K562 (cell line): ENCODE measurements at regions not wholly inside any gene's neighbourhood (a gene's known extent, or its start where the extent isn't known, plus 50 kb on each side); places are given as distances from the start of the nearest gene placed in this dataset.

Experiments
- ATAC-seq: fragments of 200-7000 bp; cut with Tn5 transposase; 3 replicates; pipeline ENCODE4 v1.9.1; 2020; ENCODE audit warnings: moderate library complexity
- BruUV-seq: library from RNA; stranded (reverse); fragments of 400-500 nt; replicated peaks from 2 replicates; lab custom pipeline; 2021; lab: Mats Ljungman, UMichigan
- CTCF ChIA-PET: fragments of 300-600 bp; formaldehyde crosslinking; extraction: SDS; loops from one replicate; lab custom pipeline; 2021; ENCODE audit warnings: low intra/inter-chr PET ratio; lab: Yijun Ruan, JAX
- POLR2A ChIA-PET: fragments of 300-600, 350-650 bp; sonication (Branson Sonifier 250); formaldehyde crosslinking; extraction: SDS; loops from one replicate; lab custom pipeline; 2021; ENCODE audit warnings: antibody characterized with exemption, inconsistent platforms; lab: Yijun Ruan, JAX
- DNase-seq, 4 experiments: peaks; one replicate each; pipeline versions ENCODE4 v3.0.0 to v3.0.0-alpha.2; 2011 to 2018; ENCODE audit warnings: low spot score in 3 of 4, mixed read lengths in 3 of 4; ENCODE audit errors: extremely low read depth in 1 of 4
- FAIRE-seq: peaks from 2 replicates; lab custom pipeline; 2011; peaks lifted over from hg19 to GRCh38; lab: Jason Lieb, UNC
- H2AFZ ChIP-seq: 2 replicates; pipeline ENCODE4 v1.6.0; 2011; ENCODE audit warnings: low read depth, low read length, control low read depth, inconsistent platforms
- H3K27ac ChIP-seq: fragments of 200-600 bp; 3 replicates; pipeline ENCODE4 v1.8.0; 2011; ENCODE audit warnings: low read depth, mild to moderate bottlenecking, control low read depth, inconsistent platforms, low read length, moderate library complexity, mixed read lengths; ENCODE audit errors: extremely low read depth
- H3K27me3 ChIP-seq, 2 experiments: fragments of 300-600 bp in 1 of 2; 2 replicates in 1 of 2; 3 replicates in 1 of 2; pipeline versions ENCODE4 v1.6.0 to v1.8.0; 2011; ENCODE audit warnings: inconsistent platforms in 2 of 2, low read length in 2 of 2, mild to moderate bottlenecking in 1 of 2, mixed read lengths in 1 of 2, moderate library complexity in 1 of 2; ENCODE audit not compliant: control insufficient read depth in 2 of 2, insufficient read depth in 2 of 2
- H3K36me3 ChIP-seq: fragments of 300-600 bp; 3 replicates; pipeline ENCODE4 v1.8.0; 2011; ENCODE audit warnings: mild to moderate bottlenecking, low read length, inconsistent platforms; ENCODE audit not compliant: control insufficient read depth, insufficient read depth
- H3K4me1 ChIP-seq, 2 experiments: fragments of 200-600 bp in 1 of 2; replicated peaks in 1 of 2; 2 replicates in 1 of 2; 3 replicates in 1 of 2; pipeline versions ENCODE4 v1.5.1 to v1.8.0; 2011; ENCODE audit warnings: inconsistent platforms in 2 of 2, low read length in 2 of 2, mild to moderate bottlenecking in 1 of 2, mixed read lengths in 1 of 2, moderate library complexity in 1 of 2; ENCODE audit not compliant: control insufficient read depth in 2 of 2, insufficient read depth in 2 of 2
- H3K4me2 ChIP-seq: 2 replicates; pipeline ENCODE4 v1.6.1; 2011; ENCODE audit warnings: low read length, control low read depth, inconsistent platforms, mixed read lengths; ENCODE audit not compliant: insufficient read depth
- H3K4me3 ChIP-seq: fragments of 200-600 bp; sonication (generic), shearing (Covaris generic); 2 replicates; pipeline ENCODE4 v1.5.1; 2016; ENCODE audit warnings: control low read depth, inconsistent platforms
- H3K79me2 ChIP-seq: fragments of 200-600 bp; 3 replicates; pipeline ENCODE4 v1.8.0; 2011; ENCODE audit warnings: low read length, inconsistent platforms; ENCODE audit not compliant: control insufficient read depth, insufficient read depth
- H3K9ac ChIP-seq, 2 experiments: 2 replicates each; pipeline versions ENCODE4 v1.6.0 to v1.6.1; 2011; ENCODE audit warnings: low read depth in 2 of 2, low read length in 2 of 2, control low read depth in 1 of 2, inconsistent platforms in 1 of 2, mild to moderate bottlenecking in 1 of 2, mixed read lengths in 1 of 2; ENCODE audit not compliant: insufficient read depth in 1 of 2
- H3K9me1 ChIP-seq: one replicate; pipeline ENCODE4 v1.6.0; 2011; ENCODE audit warnings: inconsistent platforms, mild to moderate bottlenecking, low read length, moderate library complexity; ENCODE audit not compliant: control insufficient read depth, insufficient read depth
- H3K9me3 ChIP-seq: replicated peaks from 2 replicates; pipeline ENCODE4 v1.5.1; 2011; ENCODE audit warnings: low read depth, low read length, inconsistent platforms; ENCODE audit not compliant: control insufficient read depth, insufficient read depth
- H4K20me1 ChIP-seq: replicated peaks from 2 replicates; pipeline ENCODE4 v1.6.1; 2011; ENCODE audit warnings: low read length, inconsistent platforms, mixed read lengths; ENCODE audit not compliant: control insufficient read depth, insufficient read depth
- CHD4 ChIP-seq: fragments of 200-600 bp; sonication (generic); IDR thresholded peaks from 3 replicates; pipeline ENCODE4 v1.6.1; 2012; ENCODE audit warnings: low read depth, mild to moderate bottlenecking, mixed read lengths, low read length, inconsistent platforms; ENCODE audit not compliant: insufficient read depth, insufficient replicate concordance, poor library complexity, severe bottlenecking
- ELF1 ChIP-seq: fragments of 200-800 bp; sonication (Bioruptor generic); IDR thresholded peaks from 2 replicates; pipeline ENCODE4 v1.6.1; 2016; ENCODE audit warnings: missing genetic modification characterization, missing compliant biosample characterization
- MCM7 ChIP-seq, 2 experiments: fragments of 450-650 bp; IDR thresholded peaks; 2 replicates each; pipeline ENCODE4 v1.6.1; 2016 to 2018
- ZFPM2 ChIP-seq: fragments of 250-450 bp; sonication (Bioruptor Pico); IDR thresholded peaks from 2 replicates; pipeline ENCODE4 v1.5.1; 2022; ENCODE audit warnings: mild to moderate bottlenecking
- ZNF224 ChIP-seq: sonication (generic); formaldehyde crosslinking; IDR thresholded peaks from 2 replicates; pipeline ENCODE4 v1.8.0; 2022; ENCODE audit warnings: mild to moderate bottlenecking, missing genetic modification reagents
- WGBS: fragments of 100-300 bp; shearing (Covaris generic); methylation state at CpG from one replicate; pipeline ENCODE4 v1.1.6; 2016; ENCODE audit warnings: low coverage, mixed read lengths; ENCODE audit not compliant: insufficient coverage; ENCODE audit errors: missing lambda C conversion rate; 5-methylcytosine and 5-hydroxymethylcytosine counted together
- in situ Hi-C: fragments of 300-500 bp; cut with MboI; formaldehyde crosslinking; loops from 4 replicates; pipeline ENCODE4 v1.15.0; 2018; ENCODE audit warnings: inconsistent platforms, mixed read lengths
- intact Hi-C: fragments of 100-400 bp; cut with micrococcal nuclease; formaldehyde crosslinking; loops from 2 replicates; pipeline ENCODE4 v1.14.2; 2022
- TF ChIP-seq, protein P1 (sequence below): sonication (generic); formaldehyde crosslinking; IDR thresholded peaks from 2 replicates; pipeline ENCODE4 v1.4.0; 2020; ENCODE audit warnings: mild to moderate bottlenecking, missing genetic modification reagents

GRCh38 chr10:8987712-8988111, 933.2 kb downstream of the GATA3 start:
- H3K9ac ChIP-seq: no peak overlapping the region
- ATAC-seq: no peak
- H3K9me1 ChIP-seq: no peaks in the 10 kb centered on the region
- no peak overlapping the region for H3K4me3 ChIP-seq
- H3K4me1 ChIP-seq: no peaks in the 10 kb centered on the region
- H4K20me1 ChIP-seq: no peaks in the 10 kb centered on the region
- ChIA-PET CTCF (interaction anchor here (0.6 kb wide), 1 partner anchor 409 kb away, joined by 3 read pairs; no protein-coding TSS in a partner anchor), POLR2A (no interaction called here)
- H3K27ac ChIP-seq: no peak overlapping the region
- H3K9me3 ChIP-seq: 0 out of 2 replicates have a peak, but pooled peaks cover 2% of the 10 kb centered on the region
- no peaks in the 10 kb centered on the region for H3K27me3 ChIP-seq
- no peak for FAIRE-seq
- intact Hi-C loops (no loop called here), in situ Hi-C loops (no loop called here)
- WGBS: 0% methylated on average over 1 of the region's 1 CpG
- no peak for DNase-seq
- no TSS peak for BruUV-seq
- no peak overlapping the region for H3K4me2 ChIP-seq
- no peaks in the 10 kb centered on the region for H3K79me2 ChIP-seq
- no peak overlapping the region for H2AFZ ChIP-seq
- no peaks in the 10 kb centered on the region for H3K36me3 ChIP-seq
- TF ChIP-seq, protein P1, sequence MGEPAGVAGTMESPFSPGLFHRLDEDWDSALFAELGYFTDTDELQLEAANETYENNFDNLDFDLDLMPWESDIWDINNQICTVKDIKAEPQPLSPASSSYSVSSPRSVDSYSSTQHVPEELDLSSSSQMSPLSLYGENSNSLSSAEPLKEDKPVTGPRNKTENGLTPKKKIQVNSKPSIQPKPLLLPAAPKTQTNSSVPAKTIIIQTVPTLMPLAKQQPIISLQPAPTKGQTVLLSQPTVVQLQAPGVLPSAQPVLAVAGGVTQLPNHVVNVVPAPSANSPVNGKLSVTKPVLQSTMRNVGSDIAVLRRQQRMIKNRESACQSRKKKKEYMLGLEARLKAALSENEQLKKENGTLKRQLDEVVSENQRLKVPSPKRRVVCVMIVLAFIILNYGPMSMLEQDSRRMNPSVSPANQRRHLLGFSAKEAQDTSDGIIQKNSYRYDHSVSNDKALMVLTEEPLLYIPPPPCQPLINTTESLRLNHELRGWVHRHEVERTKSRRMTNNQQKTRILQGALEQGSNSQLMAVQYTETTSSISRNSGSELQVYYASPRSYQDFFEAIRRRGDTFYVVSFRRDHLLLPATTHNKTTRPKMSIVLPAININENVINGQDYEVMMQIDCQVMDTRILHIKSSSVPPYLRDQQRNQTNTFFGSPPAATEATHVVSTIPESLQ: no peak
- TF ChIP-seq ELF1 (tag) (no peak), ZNF224 (CRISPR knock-in tag) (no peak), ZFPM2 (no peak), MCM7 (IDR thresholded peaks at IDR 0.05) (no peak), CHD4 (no peak)
